Stimulated activated CD4-positive, alpha-beta T cell treated with anti-CD3 and anti-CD28 coated beads, Interleukin-12 subunit alpha, Interleukin-12 subunit beta, amount 100 ng/mL, for 24 hours (primary cell): ENCODE measurements at regions not wholly inside any gene's neighbourhood (a gene's known extent, or its start where the extent isn't known, plus 50 kb on each side); places are given as distances from the start of the nearest gene placed in this dataset.
A peak's percentile ranks its signal among the peaks of the same experiment; 100 is the strongest.

Source experiments
- DNase-seq, 2 experiments: peaks; one replicate each; pipeline ENCODE4 v3.0.0-alpha.2; 2020; ENCODE audit warnings: low read depth in 2 of 2

GRCh38 chr6:137353842-137354397 is 134.7 kb upstream of the IFNGR1 start:
- no peak for DNase-seq

GRCh38 chr6:137353346-137353745 is 134.2 kb upstream of the IFNGR1 start:
- DNase-seq, result no peak

- no peak for DNase-seq
Observed at GRCh38 chr6:137352859-137353258, 133.7 kb upstream of the IFNGR1 start.

GRCh38 chr6:137351890-137352289 is 132.7 kb upstream of the IFNGR1 start:
- DNase-seq, result no peak

- DNase-seq, result no peak
Observed at GRCh38 chr6:137350857-137351256, 131.7 kb upstream of the IFNGR1 start.

- no peak for DNase-seq
Observed at GRCh38 chr6:137349856-137350830, 131.0 kb upstream of the IFNGR1 start.

GRCh38 chr6:137348777-137349176 is 129.6 kb upstream of the IFNGR1 start:
- DNase-seq, result no peak

- no peak for DNase-seq
Observed at GRCh38 chr6:137343241-137343640, 124.1 kb upstream of the IFNGR1 start.

- DNase-seq, result no peak
Observed at GRCh38 chr6:137342607-137343190, 123.5 kb upstream of the IFNGR1 start.

- peak in 1 of 2 experiments; percentile 15 for DNase-seq
Observed at GRCh38 chr6:137341681-137342195, 122.6 kb upstream of the IFNGR1 start.

- no peak for DNase-seq
Observed at GRCh38 chr6:137339929-137340559, 120.9 kb upstream of the IFNGR1 start.

GRCh38 chr6:137334884-137335283 is 115.7 kb upstream of the IFNGR1 start:
- DNase-seq, result no peak

GRCh38 chr6:137334094-137334493 is 114.9 kb upstream of the IFNGR1 start:
- no peak for DNase-seq

- DNase-seq, result no peak
Observed at GRCh38 chr6:137332637-137333280, 113.6 kb upstream of the IFNGR1 start.

GRCh38 chr6:137323860-137324259 is 104.7 kb upstream of the IFNGR1 start:
- DNase-seq, result no peak

- no peak for DNase-seq
Observed at GRCh38 chr6:137320271-137320670, 101.1 kb upstream of the IFNGR1 start.

GRCh38 chr6:137316626-137317025 is 97.4 kb upstream of the IFNGR1 start:
- no peak for DNase-seq

GRCh38 chr6:137315081-137315480 is 95.9 kb upstream of the IFNGR1 start:
- no peak for DNase-seq

- DNase-seq, result peak; percentile 24 to 58
Observed at GRCh38 chr6:137313928-137314855, 95.0 kb upstream of the IFNGR1 start.

- no peak for DNase-seq
Observed at GRCh38 chr6:137313211-137313610, 94.0 kb upstream of the IFNGR1 start.
